Stomach (tissue), 4 donors: ENCODE measurements at regions not wholly inside any gene's neighbourhood (a gene's known extent, or its start where the extent isn't known, plus 50 kb on each side); places are given as distances from the start of the nearest gene placed in this dataset.

Experiments used
- CTCF ChIP-seq, 7 experiments: fragments of 450-650 bp in 4 of 7; fragments of 200-600 bp in 3 of 7; sonication (generic) in 3 of 7; IDR thresholded peaks; one replicate each; pipeline ENCODE4 v1.5.1; 2016 to 2019; ENCODE audit warnings: antibody characterized with exemption in 7 of 7, control low read depth in 2 of 7, mild to moderate bottlenecking in 1 of 7
- EP300 ChIP-seq: sonication (generic); formaldehyde crosslinking; IDR thresholded peaks from one replicate; pipeline ENCODE4 v1.6.1; 2017; ENCODE audit warnings: antibody characterized with exemption
- POLR2A ChIP-seq, 4 donors: fragments of 450-650 bp; IDR thresholded peaks; one replicate each; pipeline ENCODE4 v1.6.1; 2016; ENCODE audit warnings: antibody characterized with exemption in 4 of 4, control low read depth in 2 of 4, mild to moderate bottlenecking in 1 of 4, moderate library complexity in 1 of 4
- POLR2AphosphoS5 ChIP-seq, 3 donors: sonication (generic); formaldehyde crosslinking; IDR thresholded peaks; one replicate each; pipeline ENCODE4 v1.6.1; 2016; ENCODE audit warnings: antibody characterized with exemption in 3 of 3

GRCh38 chr17:77054936-77055335, 85.8 kb upstream of the SEC14L1 start:
- no peak for TF ChIP-seq CTCF (IDR thresholded peaks at IDR 0.05)
- no peak for TF ChIP-seq POLR2AphosphoS5 (IDR thresholded peaks at IDR 0.05)
- TF ChIP-seq POLR2A (IDR thresholded peaks at IDR 0.05) = no peak
- TF ChIP-seq EP300 = no peak
